Stomach (tissue), 4 donors: ENCODE measurements at regions not wholly inside any gene's neighbourhood (a gene's known extent, or its start where the extent isn't known, plus 50 kb on each side); places are given as distances from the start of the nearest gene placed in this dataset.

Experiments
- POLR2A ChIP-seq, 4 donors: fragments of 450-650 bp; IDR thresholded peaks; one replicate each; pipeline ENCODE4 v1.6.1; 2016; ENCODE audit warnings: antibody characterized with exemption in 4 of 4, control low read depth in 2 of 4, mild to moderate bottlenecking in 1 of 4, moderate library complexity in 1 of 4
- POLR2AphosphoS5 ChIP-seq, 3 donors: sonication (generic); formaldehyde crosslinking; IDR thresholded peaks; one replicate each; pipeline ENCODE4 v1.6.1; 2016; ENCODE audit warnings: antibody characterized with exemption in 3 of 3
- TF ChIP-seq, protein P1 (sequence below), 7 experiments: fragments of 450-650 bp in 4 of 7; fragments of 200-600 bp in 3 of 7; sonication (generic) in 3 of 7; IDR thresholded peaks; one replicate each; pipeline ENCODE4 v1.5.1; 2016 to 2019; ENCODE audit warnings: antibody characterized with exemption in 7 of 7, control low read depth in 2 of 7, mild to moderate bottlenecking in 1 of 7

DNA sequence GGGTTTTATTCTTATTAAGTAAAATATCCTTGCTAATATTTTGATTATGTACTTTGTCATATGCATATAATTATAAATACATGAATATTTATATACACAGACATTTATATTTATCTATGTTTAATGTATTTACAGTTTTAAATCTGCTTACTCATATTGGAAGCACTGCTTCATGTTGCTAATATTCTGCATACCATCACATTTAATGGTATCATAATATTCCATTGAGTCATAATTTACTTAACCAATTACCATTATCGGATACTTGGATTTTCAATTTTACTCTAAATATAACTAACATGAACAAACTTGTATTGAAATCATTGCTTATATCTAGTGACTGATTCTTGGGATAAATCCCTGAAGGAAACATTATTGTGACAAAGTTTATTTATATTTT lies 155.2 kb downstream of the MBL2 start:
- TF ChIP-seq, protein P1, sequence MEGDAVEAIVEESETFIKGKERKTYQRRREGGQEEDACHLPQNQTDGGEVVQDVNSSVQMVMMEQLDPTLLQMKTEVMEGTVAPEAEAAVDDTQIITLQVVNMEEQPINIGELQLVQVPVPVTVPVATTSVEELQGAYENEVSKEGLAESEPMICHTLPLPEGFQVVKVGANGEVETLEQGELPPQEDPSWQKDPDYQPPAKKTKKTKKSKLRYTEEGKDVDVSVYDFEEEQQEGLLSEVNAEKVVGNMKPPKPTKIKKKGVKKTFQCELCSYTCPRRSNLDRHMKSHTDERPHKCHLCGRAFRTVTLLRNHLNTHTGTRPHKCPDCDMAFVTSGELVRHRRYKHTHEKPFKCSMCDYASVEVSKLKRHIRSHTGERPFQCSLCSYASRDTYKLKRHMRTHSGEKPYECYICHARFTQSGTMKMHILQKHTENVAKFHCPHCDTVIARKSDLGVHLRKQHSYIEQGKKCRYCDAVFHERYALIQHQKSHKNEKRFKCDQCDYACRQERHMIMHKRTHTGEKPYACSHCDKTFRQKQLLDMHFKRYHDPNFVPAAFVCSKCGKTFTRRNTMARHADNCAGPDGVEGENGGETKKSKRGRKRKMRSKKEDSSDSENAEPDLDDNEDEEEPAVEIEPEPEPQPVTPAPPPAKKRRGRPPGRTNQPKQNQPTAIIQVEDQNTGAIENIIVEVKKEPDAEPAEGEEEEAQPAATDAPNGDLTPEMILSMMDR (IDR thresholded peaks at IDR 0.05): no peak
- no peak for TF ChIP-seq POLR2A (IDR thresholded peaks at IDR 0.05)
- no peak for TF ChIP-seq POLR2AphosphoS5 (IDR thresholded peaks at IDR 0.05)
